ENCODE measurements at regions not wholly inside any gene's neighbourhood (a gene's known extent, or its start where the extent isn't known, plus 50 kb on each side); places are given as distances from the start of the nearest gene placed in this dataset.

GRCh38 chr5:61969755-61970154 lies 336.3 kb upstream of the KIF2A start:
- H3K27me3 Mint-ChIP-seq: peaks cover 0 to 14% (median 5%) of the 10 kb centered on the region in 5 donors
- no peaks in the 10 kb centered on the region for H3K9me3 Mint-ChIP-seq
- H3K4me1 Mint-ChIP-seq: no peaks in the 10 kb centered on the region
- ATAC-seq (no peak), DNase-seq (no peak)
- no peak overlapping the region for H3K27ac Mint-ChIP-seq
- no peaks in the 10 kb centered on the region for H3K36me3 Mint-ChIP-seq
- H3K4me3 Mint-ChIP-seq: no peak overlapping the region
- POLR2A ChIA-PET: no interaction called here

DNA sequence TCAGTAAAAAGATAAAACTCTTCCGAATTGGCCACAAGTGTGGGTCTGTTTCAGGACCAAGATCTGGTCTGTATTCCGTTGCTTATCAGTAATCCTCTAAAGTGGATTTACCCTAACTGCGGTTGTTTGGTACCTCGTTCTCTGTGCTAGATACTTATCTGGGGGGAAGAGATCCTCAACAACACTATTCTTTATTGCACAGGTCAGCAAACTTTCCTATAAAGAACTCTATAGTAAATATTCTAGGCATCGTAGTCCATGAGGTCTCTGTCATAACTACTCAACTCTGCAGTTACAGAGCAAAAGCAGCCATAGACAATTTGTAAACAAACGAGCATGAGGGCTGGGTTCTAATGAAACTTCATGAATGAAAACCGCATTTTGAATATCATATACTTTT lies 335.8 kb upstream of the KIF2A start:
- no peaks in the 10 kb centered on the region for H3K9me3 Mint-ChIP-seq

DNA sequence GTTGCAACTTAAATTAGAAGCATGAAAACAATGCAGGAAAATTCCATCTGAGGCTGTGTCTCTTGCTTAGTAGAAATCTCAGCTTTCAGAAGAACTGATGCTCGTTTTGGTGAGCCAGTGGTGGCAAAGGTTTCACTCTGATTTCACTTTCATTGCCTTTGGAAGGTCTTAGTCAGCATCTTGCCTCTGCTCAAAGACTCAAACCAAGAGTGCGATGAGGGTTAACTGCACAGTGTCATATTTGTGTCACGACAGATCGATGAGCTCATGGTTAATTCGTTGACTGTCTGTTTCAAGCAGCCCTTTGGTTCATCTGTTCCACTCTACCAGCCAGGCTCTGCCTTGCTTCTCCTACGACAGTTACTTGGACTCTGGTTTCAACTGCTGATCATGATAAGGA lies 331.3 kb upstream of the KIF2A start:
- POLR2A ChIA-PET: no interaction called here
- DNase-seq: no peak
- no peaks in the 10 kb centered on the region for H3K4me1 Mint-ChIP-seq
- peaks cover 0 to 11% (median 5%) of the 10 kb centered on the region in 5 donors for H3K27me3 Mint-ChIP-seq
- H3K27ac Mint-ChIP-seq: no peak overlapping the region
- H3K4me3 Mint-ChIP-seq: no peak overlapping the region
- peaks cover 0 to 1% (median 0%) of the 10 kb centered on the region in 9 donors for H3K9me3 Mint-ChIP-seq
- no peak for ATAC-seq
- H3K36me3 Mint-ChIP-seq: no peaks in the 10 kb centered on the region

More for the DNA sequence above, 335.8 kb upstream of the KIF2A start:
- no peak overlapping the region for H3K4me3 Mint-ChIP-seq
- H3K27me3 Mint-ChIP-seq: peaks cover 0 to 14% (median 5%) of the 10 kb centered on the region in 5 donors
- ATAC-seq: no peak
- POLR2A ChIA-PET: no interaction called here
- no peak overlapping the region for H3K27ac Mint-ChIP-seq
- H3K4me1 Mint-ChIP-seq: no peaks in the 10 kb centered on the region
- no peaks in the 10 kb centered on the region for H3K36me3 Mint-ChIP-seq
- no peak for DNase-seq

DNA sequence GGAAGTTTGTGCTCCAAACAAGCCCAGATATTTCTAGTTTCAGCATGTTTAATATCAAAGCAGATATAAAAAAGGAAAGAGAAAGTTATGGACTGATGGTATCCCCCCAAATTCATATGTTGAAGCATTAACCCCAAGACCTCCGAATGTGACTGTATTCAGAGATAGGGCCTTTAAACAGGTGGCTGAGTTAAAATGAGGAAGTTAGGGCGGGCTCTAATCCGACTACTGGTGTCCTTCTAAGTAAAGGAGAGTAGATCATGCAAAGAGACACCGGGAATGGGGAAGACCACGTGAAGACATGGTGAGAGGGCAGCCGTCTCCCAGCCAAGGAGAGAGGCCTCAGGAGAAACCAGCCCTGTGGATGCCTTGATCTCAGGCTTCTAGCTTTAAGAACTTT lies 324.1 kb upstream of the KIF2A start:
- Mint-ChIP-seq H3K4me3 (no peak overlapping the region), H3K36me3 (no peaks in the 10 kb centered on the region), H3K9me3 (peaks cover 2 to 24% (median 12%) of the 10 kb centered on the region in 9 donors), H3K4me1 (no peaks in the 10 kb centered on the region), H3K27ac (no peak overlapping the region), H3K27me3 (peaks cover 0 to 13% (median 2%) of the 10 kb centered on the region in 5 donors)
- POLR2A ChIA-PET: no interaction called here
- DNase-seq: no peak
- no peak for ATAC-seq

- no peak overlapping the region for H3K27ac Mint-ChIP-seq
- ATAC-seq (no peak), DNase-seq (no peak)
- POLR2A ChIA-PET: no interaction called here
- H3K4me1 Mint-ChIP-seq: no peaks in the 10 kb centered on the region
- H3K27me3 Mint-ChIP-seq: peaks cover 0 to 5% (median 2%) of the 10 kb centered on the region in 5 donors
- H3K36me3 Mint-ChIP-seq: no peaks in the 10 kb centered on the region
- peaks cover 0 to 18% (median 7%) of the 10 kb centered on the region in 9 donors for H3K9me3 Mint-ChIP-seq
- H3K4me3 Mint-ChIP-seq: no peak overlapping the region
Observed at GRCh38 chr5:61991430-61991829, 314.6 kb upstream of the KIF2A start.

DNA sequence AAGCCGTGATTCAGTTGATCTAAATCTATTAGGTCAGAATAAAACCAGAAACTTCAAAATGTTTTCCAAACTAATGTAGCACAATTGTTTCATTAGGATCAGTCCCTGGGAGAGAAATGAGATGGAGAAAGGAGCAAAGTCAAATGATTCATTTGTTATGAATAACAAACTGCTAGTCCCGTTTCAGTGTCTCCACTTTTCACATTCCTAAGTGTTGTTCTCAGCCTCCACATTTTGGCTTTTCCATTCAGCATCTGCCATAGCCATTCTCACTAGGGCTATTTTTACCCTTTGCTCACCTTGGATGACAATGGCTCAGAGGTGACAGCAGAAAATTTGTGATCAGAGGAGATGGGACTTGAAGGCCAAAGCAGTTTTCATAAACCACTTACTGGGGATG lies 314.1 kb upstream of the KIF2A start:
- Mint-ChIP-seq H3K4me3 (no peak overlapping the region), H3K27me3 (peaks cover 0 to 5% (median 2%) of the 10 kb centered on the region in 5 donors), H3K27ac (no peak overlapping the region), H3K4me1 (no peaks in the 10 kb centered on the region), H3K36me3 (no peaks in the 10 kb centered on the region), H3K9me3 (peaks cover 0 to 14% (median 5%) of the 10 kb centered on the region in 9 donors)
- ATAC-seq (no peak), DNase-seq (no peak)
- POLR2A ChIA-PET: no interaction called here

GRCh38 chr5:61993295-61993927 lies 312.6 kb upstream of the KIF2A start:
- no peak overlapping the region for H3K4me3 Mint-ChIP-seq
- DNase-seq: no peak
- POLR2A ChIA-PET: no interaction called here
- no peaks in the 10 kb centered on the region for H3K9me3 Mint-ChIP-seq
- H3K27me3 Mint-ChIP-seq: peaks cover 0 to 5% (median 2%) of the 10 kb centered on the region in 5 donors
- H3K36me3 Mint-ChIP-seq: no peaks in the 10 kb centered on the region
- ATAC-seq: no peak
- no peaks in the 10 kb centered on the region for H3K4me1 Mint-ChIP-seq
- H3K27ac Mint-ChIP-seq: no peak overlapping the region

DNA sequence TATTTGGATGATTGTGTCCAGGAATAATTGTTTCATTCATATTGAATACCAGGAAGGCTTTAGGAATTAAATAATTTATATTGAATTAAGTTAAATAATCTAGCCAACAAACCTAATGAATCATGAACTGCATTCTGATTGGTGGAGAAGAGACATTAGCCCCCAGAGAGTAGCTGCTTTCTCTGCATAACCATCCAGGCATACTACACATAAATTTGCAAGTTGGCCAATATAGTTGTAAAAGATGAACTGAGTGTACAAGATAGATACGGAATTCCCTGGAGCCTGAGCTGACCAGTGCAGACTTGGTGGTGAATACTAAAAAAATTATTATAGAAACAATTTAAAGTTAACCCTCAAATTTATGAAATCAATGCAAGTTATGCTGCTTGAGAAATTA lies 311.8 kb upstream of the KIF2A start:
- Mint-ChIP-seq H3K36me3 (no peaks in the 10 kb centered on the region), H3K4me1 (no peaks in the 10 kb centered on the region), H3K27me3 (peaks cover 0 to 5% (median 0%) of the 10 kb centered on the region in 5 donors), H3K4me3 (no peak overlapping the region), H3K9me3 (peaks cover 0 to 3% (median 0%) of the 10 kb centered on the region in 9 donors), H3K27ac (no peak overlapping the region)
- POLR2A ChIA-PET: no interaction called here
- DNase-seq: no peak
- ATAC-seq: no peak

GRCh38 chr5:61995486-61995885 lies 310.5 kb upstream of the KIF2A start:
- H3K36me3 Mint-ChIP-seq: no peaks in the 10 kb centered on the region
- no peak overlapping the region for H3K27ac Mint-ChIP-seq
- H3K4me3 Mint-ChIP-seq: no peak overlapping the region
- DNase-seq (no peak), ATAC-seq (no peak)
- H3K9me3 Mint-ChIP-seq: peaks cover 0 to 3% (median 0%) of the 10 kb centered on the region in 9 donors
- H3K27me3 Mint-ChIP-seq: no peaks in the 10 kb centered on the region
- POLR2A ChIA-PET: no interaction called here
- H3K4me1 Mint-ChIP-seq: no peaks in the 10 kb centered on the region

DNA sequence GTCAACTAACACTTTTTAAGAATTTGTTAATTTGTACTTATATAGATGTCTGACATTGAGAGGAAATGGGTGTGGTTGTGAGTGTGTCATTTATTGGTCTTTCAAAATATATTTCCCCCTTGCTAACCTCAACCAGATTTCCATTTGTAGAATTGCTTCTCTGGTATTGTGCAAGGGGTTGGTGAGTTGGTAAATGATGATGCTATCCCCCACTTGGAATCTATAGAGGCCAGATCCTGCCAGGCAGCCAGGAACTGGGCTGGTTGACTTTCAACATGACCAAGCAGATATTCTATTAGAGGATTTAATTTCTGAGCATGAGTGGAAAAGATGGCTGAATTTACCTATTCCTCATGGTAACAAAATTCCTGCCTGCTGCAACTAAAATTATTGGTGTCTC lies 306.6 kb upstream of the KIF2A start:
- Mint-ChIP-seq H3K36me3 (no peaks in the 10 kb centered on the region), H3K27ac (no peak overlapping the region), H3K9me3 (peaks cover 0 to 6% (median 0%) of the 10 kb centered on the region in 9 donors), H3K27me3 (peaks cover 0 to 11% (median 4%) of the 10 kb centered on the region in 5 donors), H3K4me1 (no peaks in the 10 kb centered on the region), H3K4me3 (no peak overlapping the region)
- POLR2A ChIA-PET: no interaction called here
- DNase-seq (no peak), ATAC-seq (no peak)

- POLR2A ChIA-PET: no interaction called here
- H3K36me3 Mint-ChIP-seq: no peaks in the 10 kb centered on the region
- H3K9me3 Mint-ChIP-seq: peaks cover 0 to 6% (median 0%) of the 10 kb centered on the region in 9 donors
- ATAC-seq (no peak), DNase-seq (no peak)
- peaks cover 1 to 18% (median 10%) of the 10 kb centered on the region in 5 donors for H3K27me3 Mint-ChIP-seq
- no peaks in the 10 kb centered on the region for H3K4me1 Mint-ChIP-seq
- H3K4me3 Mint-ChIP-seq: no peak overlapping the region
- no peak overlapping the region for H3K27ac Mint-ChIP-seq
Observed at GRCh38 chr5:62000646-62001045, 305.4 kb upstream of the KIF2A start.

DNA sequence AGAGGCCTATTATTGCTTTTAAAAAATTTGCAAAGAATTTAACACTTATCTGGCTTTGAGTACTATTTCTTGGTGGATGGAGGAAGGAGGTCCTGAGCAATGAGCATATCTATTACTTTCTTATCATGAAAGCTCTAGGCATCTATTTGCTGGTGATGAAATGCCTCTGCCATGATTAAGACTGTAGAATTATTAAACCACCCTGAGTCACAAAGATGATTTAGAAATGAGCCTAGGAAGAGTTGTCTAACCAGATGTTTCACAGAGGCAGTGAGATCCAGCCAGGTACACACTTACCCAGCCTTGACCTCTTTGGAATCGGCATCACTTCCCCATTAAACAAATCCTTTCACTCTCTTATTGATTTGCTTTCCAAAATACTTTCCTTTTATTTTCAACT lies 304.4 kb upstream of the KIF2A start:
- H3K36me3 Mint-ChIP-seq: no peaks in the 10 kb centered on the region
- peaks cover 1 to 22% (median 12%) of the 10 kb centered on the region in 5 donors for H3K27me3 Mint-ChIP-seq
- H3K4me3 Mint-ChIP-seq: no peak overlapping the region
- peaks cover 0 to 6% (median 0%) of the 10 kb centered on the region in 9 donors for H3K9me3 Mint-ChIP-seq
- no peaks in the 10 kb centered on the region for H3K4me1 Mint-ChIP-seq
- POLR2A ChIA-PET: no interaction called here
- ATAC-seq (no peak), DNase-seq (no peak)
- H3K27ac Mint-ChIP-seq: no peak overlapping the region

DNA sequence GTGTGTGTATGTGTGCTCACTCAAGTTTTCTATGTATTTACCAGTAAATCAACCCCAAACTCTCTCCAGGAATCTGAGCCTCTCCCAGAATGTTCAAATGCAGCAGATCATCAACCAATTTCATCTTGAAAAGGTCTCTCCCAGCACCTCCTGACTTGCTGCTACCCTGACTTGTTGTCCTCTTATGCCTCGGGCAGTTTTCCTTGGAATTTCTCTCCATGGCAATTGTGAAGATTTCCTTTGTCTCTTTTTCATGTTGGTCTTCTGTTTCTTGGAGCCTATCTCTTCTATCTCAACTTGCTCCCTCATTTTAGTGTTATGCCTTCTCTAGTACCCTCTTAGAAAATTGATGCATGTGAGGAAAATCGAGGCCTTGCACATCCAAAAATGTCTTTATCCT lies 303.6 kb upstream of the KIF2A start:
- ATAC-seq (no peak), DNase-seq (no peak)
- Mint-ChIP-seq H3K9me3 (peaks cover 0 to 7% (median 1%) of the 10 kb centered on the region in 9 donors), H3K4me3 (no peak overlapping the region), H3K36me3 (no peaks in the 10 kb centered on the region), H3K27me3 (peaks cover 1 to 22% (median 12%) of the 10 kb centered on the region in 5 donors), H3K4me1 (no peaks in the 10 kb centered on the region), H3K27ac (no peak overlapping the region)
- POLR2A ChIA-PET: no interaction called here

GRCh38 chr5:62005551-62005950 lies 300.5 kb upstream of the KIF2A start:
- Mint-ChIP-seq H3K27ac (no peak overlapping the region), H3K4me1 (no peaks in the 10 kb centered on the region), H3K4me3 (no peak overlapping the region), H3K36me3 (no peaks in the 10 kb centered on the region), H3K9me3 (peaks cover 0 to 16% (median 1%) of the 10 kb centered on the region in 9 donors), H3K27me3 (peaks cover 4 to 30% (median 16%) of the 10 kb centered on the region in 5 donors)
- POLR2A ChIA-PET: no interaction called here
- DNase-seq: no peak
- no peak for ATAC-seq

Measured in naive thymus-derived CD8-positive, alpha-beta T cell (primary cell).